ENCODE measurements at regions not wholly inside any gene's neighbourhood (a gene's known extent, or its start where the extent isn't known, plus 50 kb on each side); places are given as distances from the start of the nearest gene placed in this dataset.

DNA sequence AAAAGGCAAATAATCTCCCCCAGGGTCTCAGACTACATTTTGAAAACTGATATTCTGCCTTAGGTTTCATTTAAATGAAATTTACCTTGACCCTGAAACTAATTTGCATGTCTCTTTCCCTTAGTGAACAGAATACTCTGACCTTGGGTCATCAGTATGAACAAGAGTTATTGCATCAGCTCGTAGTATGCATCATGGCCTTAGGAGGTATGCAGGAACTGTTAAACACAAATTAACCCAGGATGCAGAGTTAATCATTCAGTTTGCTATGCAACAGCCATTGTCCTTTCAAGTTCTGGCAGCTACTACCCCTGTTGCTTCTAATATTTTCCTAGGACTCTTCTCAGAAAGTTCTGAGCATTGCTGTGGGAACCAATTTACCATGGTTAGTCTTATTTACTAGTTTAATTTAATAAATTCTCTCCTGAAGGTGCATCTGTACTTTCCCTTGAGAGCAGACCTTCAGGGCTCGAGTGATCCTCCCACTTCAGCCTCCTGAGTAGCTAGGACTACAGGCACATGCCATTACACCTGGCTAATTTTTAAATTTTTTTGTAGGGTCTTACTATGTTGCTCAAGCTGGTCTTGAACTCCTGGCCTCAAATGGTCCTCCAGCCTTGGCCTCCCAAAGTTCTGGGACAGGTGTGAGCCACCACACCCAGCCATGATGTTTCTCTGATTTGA is 126.7 kb downstream of the TTC6 start:
- Histone ChIP-seq H3K4me3 (no peak overlapping the region), H3K4me1 (no peaks in the 10 kb centered on the region), H3K27me3 (no peaks in the 10 kb centered on the region), H3K36me3 (no peaks in the 10 kb centered on the region), H3K9me3 (no peaks in the 10 kb centered on the region), H3K27ac (no peak overlapping the region)
- no peak for TF ChIP-seq CTCF (IDR thresholded peaks at IDR 0.05)
- no peak for DNase-seq
- intact Hi-C loops (cut with DNase I; ENCODE audit: low total_unique reads), result no loop called here

GRCh38 chr14:37723515-37723914 is 128.1 kb downstream of the TTC6 start:
- Histone ChIP-seq H3K4me1 (no peaks in the 10 kb centered on the region), H3K27ac (no peak overlapping the region), H3K4me3 (no peak overlapping the region), H3K9me3 (no peaks in the 10 kb centered on the region), H3K27me3 (no peaks in the 10 kb centered on the region), H3K36me3 (no peaks in the 10 kb centered on the region)
- intact Hi-C loops (cut with DNase I; ENCODE audit: low total_unique reads), result no loop called here
- no peak for TF ChIP-seq CTCF (IDR thresholded peaks at IDR 0.05)
- DNase-seq, result no peak

DNA sequence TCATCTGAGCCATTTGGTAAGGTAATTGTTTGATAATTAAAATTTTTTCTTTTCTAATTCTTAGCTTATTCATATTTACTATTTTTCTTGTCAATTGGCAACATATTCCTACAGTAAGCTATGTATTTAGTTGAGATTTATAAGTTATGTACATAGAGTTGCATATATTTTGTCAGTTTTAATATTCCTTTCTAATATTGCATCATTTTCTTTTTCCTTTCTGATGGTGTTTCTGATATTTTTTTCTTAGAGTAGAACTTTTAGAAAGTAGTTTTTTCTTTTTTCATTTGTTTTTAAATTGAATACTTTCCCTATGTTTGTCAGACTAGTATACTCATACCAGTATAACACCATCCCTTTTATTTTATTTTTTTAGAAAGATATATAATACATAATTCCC is 131.3 kb downstream of the TTC6 start:
- intact Hi-C loops (cut with DNase I; ENCODE audit: low total_unique reads), result no loop called here
- Histone ChIP-seq H3K36me3 (no peaks in the 10 kb centered on the region), H3K4me3 (no peak overlapping the region), H3K4me1 (no peaks in the 10 kb centered on the region), H3K27ac (no peak overlapping the region), H3K27me3 (no peaks in the 10 kb centered on the region), H3K9me3 (no peaks in the 10 kb centered on the region)
- no peak for DNase-seq
- no peak for TF ChIP-seq CTCF (IDR thresholded peaks at IDR 0.05)

DNA sequence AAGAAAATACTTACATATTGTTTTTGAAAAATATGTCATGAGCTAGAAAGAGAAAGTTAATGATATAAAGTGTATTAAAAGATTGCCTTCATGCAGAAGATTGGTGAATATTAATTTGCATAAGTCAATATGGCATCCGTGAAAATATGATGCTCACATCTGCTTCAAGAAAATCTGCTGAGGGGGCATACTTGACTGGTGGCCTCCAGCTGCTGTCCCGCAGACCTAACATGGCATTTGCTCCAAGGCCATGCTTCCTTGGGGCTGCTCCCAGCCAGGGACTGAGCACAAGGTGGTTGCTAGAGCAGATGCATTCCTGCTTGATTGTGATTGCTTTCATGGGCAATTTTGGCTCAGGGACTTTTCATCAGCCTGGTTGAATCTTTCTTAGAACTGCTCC is 133.8 kb downstream of the TTC6 start:
- TF ChIP-seq CTCF (IDR thresholded peaks at IDR 0.05), result no peak
- no peaks in the 10 kb centered on the region for H3K4me1 ChIP-seq
- no peaks in the 10 kb centered on the region for H3K9me3 ChIP-seq
- no peak for DNase-seq
- no peak overlapping the region for H3K27ac ChIP-seq
- no peaks in the 10 kb centered on the region for H3K36me3 ChIP-seq
- intact Hi-C loops (cut with DNase I; ENCODE audit: low total_unique reads), result no loop called here
- H3K4me3 ChIP-seq, result no peak overlapping the region
- no peaks in the 10 kb centered on the region for H3K27me3 ChIP-seq

DNA sequence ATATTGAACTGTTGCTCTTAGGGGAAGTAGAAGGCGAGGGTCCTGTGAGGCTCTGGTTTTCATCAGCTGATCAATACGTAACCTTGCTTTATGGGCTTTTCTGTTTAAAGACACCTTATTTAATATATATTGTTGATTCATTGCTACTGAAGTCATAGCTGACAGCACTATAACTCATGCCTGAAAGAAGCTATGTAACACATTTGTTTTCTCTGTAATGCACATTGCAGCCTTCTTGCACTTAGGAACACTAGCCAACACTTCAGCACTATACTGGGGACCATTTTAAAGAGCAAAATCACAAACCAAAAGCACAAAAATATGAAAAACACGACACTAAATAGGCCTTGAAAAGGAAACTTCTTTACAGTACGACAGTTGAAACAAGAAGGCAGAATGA is 135.7 kb downstream of the TTC6 start:
- Histone ChIP-seq H3K27me3 (no peaks in the 10 kb centered on the region), H3K36me3 (no peaks in the 10 kb centered on the region), H3K27ac (no peak overlapping the region), H3K9me3 (no peaks in the 10 kb centered on the region), H3K4me1 (no peaks in the 10 kb centered on the region), H3K4me3 (no peak overlapping the region)
- TF ChIP-seq CTCF (IDR thresholded peaks at IDR 0.05), result no peak
- intact Hi-C loops (cut with DNase I; ENCODE audit: low total_unique reads), result no loop called here
- DNase-seq, result no peak

GRCh38 chr14:37745657-37746056 is 150.2 kb downstream of the TTC6 start:
- TF ChIP-seq CTCF (IDR thresholded peaks at IDR 0.05), result no peak
- Histone ChIP-seq H3K36me3 (no peaks in the 10 kb centered on the region), H3K9me3 (no peaks in the 10 kb centered on the region), H3K4me3 (no peak overlapping the region), H3K27me3 (no peaks in the 10 kb centered on the region), H3K27ac (no peak overlapping the region), H3K4me1 (no peaks in the 10 kb centered on the region)
- no peak for DNase-seq
- intact Hi-C loops (cut with DNase I; ENCODE audit: low total_unique reads), result no loop called here

Data from tibial artery (tissue), 4 donors.